ENCODE measurements at regions not wholly inside any gene's neighbourhood (a gene's known extent, or its start where the extent isn't known, plus 50 kb on each side); places are given as distances from the start of the nearest gene placed in this dataset.
"Not testable (repeated sequence)": the region's sequence is repeated elsewhere in the genome, so short reads cannot be mapped to it uniquely, and the experiment has no call there.

DNA sequence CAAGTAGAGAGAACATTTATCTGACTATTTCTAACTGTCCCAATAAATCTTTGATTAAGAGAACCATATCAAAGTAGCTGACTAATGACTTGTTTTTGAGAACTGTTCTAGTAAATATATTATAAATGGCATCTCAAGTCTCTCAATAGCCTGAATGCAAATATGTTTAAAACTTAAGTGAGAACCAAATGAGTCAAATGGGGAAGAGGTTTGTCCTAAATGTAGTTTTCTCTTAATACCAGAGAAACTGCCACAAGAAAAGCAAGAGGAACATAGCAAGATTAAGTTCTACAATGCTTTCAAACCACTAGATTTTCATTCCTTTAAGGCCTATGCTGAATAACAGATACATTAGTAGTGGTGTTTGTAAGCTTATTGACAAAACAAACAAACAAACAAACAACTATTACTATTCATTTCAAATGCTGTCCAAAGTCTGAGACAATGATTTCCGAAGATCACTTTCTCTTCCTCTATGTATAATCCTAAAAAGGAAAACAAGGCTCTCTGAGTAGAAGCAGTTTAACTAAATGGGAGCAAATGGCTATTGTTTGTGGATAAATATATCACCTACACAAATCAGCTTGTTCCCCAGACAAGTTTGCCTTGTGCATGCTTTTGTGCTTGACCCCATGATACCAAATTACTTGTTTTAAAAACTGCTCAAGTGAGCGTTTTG lies 408.4 kb upstream of the EMCN start:
- H3K27me3 ChIP-seq: no peaks in the 10 kb centered on the region
- no peaks in the 10 kb centered on the region for H3K36me3 ChIP-seq
- no peak for DNase-seq
- H3K9me3 ChIP-seq: no peaks in the 10 kb centered on the region
- H3K4me3 ChIP-seq: no peak overlapping the region

DNA sequence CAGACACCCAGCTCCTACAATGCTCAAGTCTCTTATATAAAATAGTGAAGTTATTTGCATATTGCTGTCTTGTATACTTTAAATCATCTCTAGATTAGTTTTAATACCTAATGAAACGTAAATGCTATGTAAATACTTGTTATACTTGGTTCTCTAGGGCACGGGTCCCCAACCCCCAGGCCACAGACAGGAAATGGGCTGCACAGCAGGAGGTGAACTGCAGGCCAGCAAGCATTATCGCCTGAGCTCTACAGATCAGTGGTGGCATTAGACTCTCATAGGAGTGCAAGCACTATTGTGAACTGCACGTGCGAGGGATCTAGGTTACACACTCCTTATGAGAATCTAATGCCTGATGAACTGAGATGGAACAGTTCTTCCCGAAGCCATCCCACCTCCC lies 395.9 kb upstream of the EMCN start:
- Histone ChIP-seq H3K27me3 (no peaks in the 10 kb centered on the region), H3K9me3 (no peaks in the 10 kb centered on the region), H3K36me3 (no peaks in the 10 kb centered on the region), H3K4me3 (no peak overlapping the region)
- DNase-seq: no peak

DNA sequence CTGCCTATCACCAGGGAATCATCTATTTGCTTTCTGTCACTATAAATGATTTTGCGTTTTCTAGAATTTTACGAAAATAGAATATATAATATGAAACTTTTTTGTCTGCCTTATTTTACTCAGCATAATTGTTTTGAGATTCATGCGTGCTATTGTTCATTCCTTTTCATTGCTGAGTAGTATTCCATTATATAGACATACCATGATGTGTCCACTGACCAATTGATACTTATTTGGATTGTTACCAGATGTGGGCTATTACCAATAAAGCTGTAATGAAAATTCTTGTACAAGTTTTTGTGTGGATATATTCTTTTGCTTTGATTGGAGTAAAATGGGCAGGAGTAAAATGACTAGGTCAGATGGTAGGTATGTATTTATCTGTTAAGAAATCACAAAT lies 390.7 kb upstream of the EMCN start:
- no peak overlapping the region for H3K4me3 ChIP-seq
- H3K36me3 ChIP-seq: no peaks in the 10 kb centered on the region
- no peak for DNase-seq
- H3K9me3 ChIP-seq: no peaks in the 10 kb centered on the region
- H3K27me3 ChIP-seq: no peaks in the 10 kb centered on the region

DNA sequence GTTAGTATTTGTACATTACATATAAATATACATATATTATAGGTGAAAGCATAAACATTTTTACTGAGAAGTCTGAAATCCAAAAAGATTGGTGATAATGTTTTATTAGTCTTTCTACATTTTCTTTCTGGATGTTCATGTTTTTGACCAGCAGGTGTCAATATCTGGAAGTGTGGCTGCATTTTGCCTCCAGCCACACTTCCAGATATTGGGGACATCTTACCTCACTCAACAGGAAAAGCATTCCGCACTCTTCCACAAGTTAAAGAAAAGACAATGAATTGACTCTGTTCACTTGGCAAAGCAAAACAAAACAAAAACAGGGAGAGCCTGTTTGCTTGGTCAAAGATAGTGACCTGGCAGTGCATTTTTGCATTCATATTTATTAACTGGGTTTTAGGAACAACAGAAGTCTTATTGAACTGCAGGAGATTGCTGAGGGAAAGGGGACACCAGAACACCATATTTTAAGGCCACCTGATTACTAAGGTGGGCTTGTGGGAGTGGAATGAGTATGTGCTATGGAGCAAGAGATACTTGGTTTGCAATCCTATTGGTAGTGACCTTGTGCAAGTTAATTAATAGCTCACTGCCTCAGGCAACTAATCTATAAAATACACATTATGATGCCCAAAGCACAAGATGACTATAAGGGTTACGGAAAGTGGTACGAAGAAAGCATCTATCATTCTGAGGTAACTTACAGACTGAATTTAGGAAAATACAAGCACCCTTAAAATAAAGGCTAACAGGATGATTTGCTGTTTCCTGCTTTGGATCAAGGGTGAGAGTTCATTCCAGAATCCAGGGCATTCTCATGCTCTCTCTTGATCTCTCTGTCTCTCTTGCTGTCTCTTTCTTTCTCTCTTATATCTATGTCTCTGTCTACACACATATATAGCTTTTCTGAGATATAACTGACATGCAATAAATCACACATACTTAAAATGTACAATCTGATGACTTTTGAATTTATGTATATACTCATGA lies 389.9 kb upstream of the EMCN start:
- H3K9me3 ChIP-seq: no peaks in the 10 kb centered on the region
- H3K4me3 ChIP-seq: no peak overlapping the region
- H3K36me3 ChIP-seq: no peaks in the 10 kb centered on the region
- DNase-seq: no peak
- no peaks in the 10 kb centered on the region for H3K27me3 ChIP-seq

DNA sequence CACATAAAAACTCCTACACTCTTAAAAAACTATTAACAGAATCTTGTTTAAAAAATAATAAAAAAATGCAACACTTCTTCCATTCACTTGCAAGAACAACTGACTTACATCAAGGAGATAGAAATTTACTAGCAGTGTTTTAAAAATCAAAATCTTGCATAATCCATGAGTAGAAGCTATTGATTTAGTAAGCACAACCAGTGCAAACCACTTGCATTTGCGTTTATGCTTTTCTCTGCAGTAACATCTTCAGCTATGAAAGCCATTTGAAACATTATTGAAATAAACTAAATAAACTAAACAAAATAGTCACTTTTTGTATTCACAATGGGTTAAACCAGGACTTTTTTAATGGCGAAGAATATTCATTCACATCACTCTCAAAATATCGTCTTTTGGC lies 389.2 kb upstream of the EMCN start:
- Histone ChIP-seq H3K36me3 (no peaks in the 10 kb centered on the region), H3K27me3 (no peaks in the 10 kb centered on the region), H3K4me3 (no peak overlapping the region), H3K9me3 (no peaks in the 10 kb centered on the region)
- no peak for DNase-seq

DNA sequence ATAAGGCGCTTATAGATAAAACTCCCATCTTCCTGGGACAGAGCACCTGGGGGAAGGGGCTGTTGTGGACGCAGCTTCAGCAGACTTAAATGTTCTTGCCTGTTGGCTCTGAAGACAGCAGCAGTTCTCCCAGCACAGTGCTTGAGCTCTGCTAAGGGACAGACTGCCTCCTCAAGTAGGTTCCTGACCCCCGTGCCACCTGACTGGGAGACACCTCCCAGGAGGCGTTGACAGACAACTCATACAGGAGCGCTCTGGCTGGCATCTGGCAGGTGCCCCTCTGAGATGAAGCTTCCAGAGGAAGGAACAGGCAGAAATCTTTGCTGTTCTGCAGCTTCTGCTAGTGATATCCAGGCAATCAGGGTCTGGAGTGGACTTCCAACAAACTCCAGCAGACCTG lies 383.1 kb upstream of the EMCN start:
- not testable (repeated sequence) for H3K36me3 ChIP-seq, H3K4me3 ChIP-seq, DNase-seq, H3K27me3 ChIP-seq, H3K9me3 ChIP-seq

DNA sequence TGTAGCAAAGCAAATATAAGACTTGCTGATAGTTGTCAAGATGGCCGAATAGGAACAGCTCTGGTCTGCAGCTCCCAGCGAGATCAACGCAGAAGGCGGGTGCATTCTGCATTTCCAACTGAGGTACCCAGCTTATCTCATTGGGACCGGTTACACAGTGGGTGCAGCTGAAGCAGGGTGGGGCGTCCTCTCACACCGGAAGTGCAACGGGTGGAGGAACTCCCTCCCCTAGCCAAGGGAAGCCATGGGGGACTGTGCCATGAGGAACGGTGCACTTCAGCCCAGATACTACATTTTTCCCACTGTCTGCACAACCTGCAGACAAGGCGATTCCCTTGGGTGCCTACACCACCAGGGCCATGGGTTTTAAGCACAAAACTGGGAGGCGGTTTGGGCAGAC lies 382.3 kb upstream of the EMCN start:
- no peak for DNase-seq
- H3K36me3 ChIP-seq: no peaks in the 10 kb centered on the region
- no peaks in the 10 kb centered on the region for H3K27me3 ChIP-seq
- no peaks in the 10 kb centered on the region for H3K9me3 ChIP-seq
- no peak overlapping the region for H3K4me3 ChIP-seq

DNA sequence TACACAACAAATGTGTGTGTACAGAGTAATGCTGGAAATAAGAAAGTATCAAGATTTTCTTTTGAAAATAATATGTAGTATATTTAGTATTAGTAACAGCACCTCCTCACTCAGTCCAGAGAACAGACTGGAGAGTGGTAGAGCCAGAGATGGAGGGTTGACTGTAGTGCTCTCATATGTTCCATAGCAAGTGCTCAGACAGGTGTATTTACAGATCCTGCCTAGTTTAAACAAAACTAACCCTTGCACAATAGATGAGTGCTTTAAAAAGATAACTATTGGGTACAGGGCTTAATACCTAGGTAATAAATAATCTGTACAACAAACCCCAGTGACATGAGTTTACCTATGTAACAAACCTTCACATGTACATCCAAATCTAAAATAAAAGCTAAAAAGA lies 381.0 kb upstream of the EMCN start:
- Histone ChIP-seq H3K27me3 (no peaks in the 10 kb centered on the region), H3K9me3 (no peaks in the 10 kb centered on the region), H3K36me3 (no peaks in the 10 kb centered on the region), H3K4me3 (no peak overlapping the region)
- no peak for DNase-seq

DNA sequence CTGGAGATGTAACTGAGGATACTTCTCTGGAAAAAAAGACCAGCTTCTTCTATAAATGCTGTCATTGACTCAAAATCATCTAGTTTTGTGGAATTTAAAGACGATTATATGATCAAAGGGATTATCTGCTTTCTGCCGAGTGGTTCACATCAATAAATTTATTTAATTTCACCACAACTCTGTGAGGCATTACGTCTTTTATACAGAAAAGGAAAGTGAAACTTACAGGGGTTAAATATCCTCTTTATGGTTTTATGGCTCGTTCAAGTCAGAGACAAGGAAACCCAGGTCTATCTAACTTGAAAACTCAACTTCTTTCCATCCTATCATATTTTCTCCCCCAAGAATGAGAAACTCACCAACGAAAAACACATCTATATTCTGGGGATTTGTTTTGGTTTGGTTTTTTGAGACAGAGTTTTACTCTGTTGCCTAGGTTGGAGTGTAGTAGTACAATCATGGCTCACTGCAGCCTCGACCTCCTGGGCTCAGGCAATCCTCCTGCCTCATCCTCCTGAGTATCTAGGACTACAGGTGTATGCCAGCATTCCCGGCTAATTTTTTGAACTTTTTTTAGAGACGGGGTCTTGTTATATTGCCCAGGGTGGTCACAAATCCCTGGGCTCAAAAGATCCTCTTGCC lies 377.9 kb upstream of the EMCN start:
- H3K36me3 ChIP-seq: no peaks in the 10 kb centered on the region
- no peak for DNase-seq
- peak overlapping the region; percentile 42 for H3K4me3 ChIP-seq
- no peaks in the 10 kb centered on the region; the same call in 1 of the 2 replicates for H3K9me3 ChIP-seq
- no peaks in the 10 kb centered on the region for H3K27me3 ChIP-seq

DNA sequence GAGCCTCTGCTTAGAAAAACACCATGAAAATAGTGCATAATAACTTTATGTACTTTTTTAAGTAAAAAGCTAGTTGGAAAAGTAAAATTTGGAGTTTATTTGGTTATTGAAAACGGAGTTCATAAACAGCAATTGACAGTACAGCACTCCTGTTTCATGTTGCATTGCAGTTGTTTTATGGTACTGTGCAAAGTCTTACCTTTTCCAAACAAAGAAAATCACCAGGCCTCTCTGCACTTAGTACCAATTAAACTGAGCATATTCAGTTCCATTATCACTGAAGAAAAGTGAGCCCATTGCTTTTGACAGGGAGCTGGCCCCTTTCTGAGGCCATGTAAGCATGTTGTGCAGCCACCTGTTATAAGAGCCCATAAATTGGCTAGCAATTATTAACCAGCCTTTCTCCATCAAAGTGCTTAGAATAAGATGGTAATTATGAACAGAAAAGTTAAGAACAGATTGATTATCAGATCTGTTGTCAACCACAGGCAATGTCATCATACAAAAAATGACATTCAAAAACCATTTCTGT lies 376.6 kb upstream of the EMCN start:
- Histone ChIP-seq H3K4me3 (no peak overlapping the region), H3K27me3 (no peaks in the 10 kb centered on the region), H3K36me3 (no peaks in the 10 kb centered on the region), H3K9me3 (no peaks in the 10 kb centered on the region; the same call in 1 of the 2 replicates)
- no peak for DNase-seq

DNA sequence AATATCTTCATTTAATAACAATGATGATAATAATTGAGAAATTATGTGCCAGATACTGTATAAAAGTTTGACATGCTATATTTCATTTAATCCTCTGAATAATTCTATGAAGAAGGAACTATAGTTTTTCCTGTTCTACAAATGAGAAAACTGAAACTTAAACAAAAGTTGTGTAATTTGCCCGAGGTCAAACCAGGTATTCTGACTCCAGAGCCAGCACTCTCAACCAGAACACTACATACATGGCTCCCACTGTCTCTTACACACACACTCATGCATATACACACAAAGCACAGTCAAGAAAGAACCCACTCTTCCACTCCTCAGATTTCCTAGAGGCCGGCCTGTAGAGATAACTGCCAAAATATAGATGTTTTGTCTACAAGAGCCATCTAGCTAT lies 374.0 kb upstream of the EMCN start:
- no peaks in the 10 kb centered on the region for H3K36me3 ChIP-seq
- H3K4me3 ChIP-seq: no peak overlapping the region
- no peaks in the 10 kb centered on the region; the same call in 1 of the 2 replicates for H3K9me3 ChIP-seq
- no peak for DNase-seq
- H3K27me3 ChIP-seq: no peaks in the 10 kb centered on the region

DNA sequence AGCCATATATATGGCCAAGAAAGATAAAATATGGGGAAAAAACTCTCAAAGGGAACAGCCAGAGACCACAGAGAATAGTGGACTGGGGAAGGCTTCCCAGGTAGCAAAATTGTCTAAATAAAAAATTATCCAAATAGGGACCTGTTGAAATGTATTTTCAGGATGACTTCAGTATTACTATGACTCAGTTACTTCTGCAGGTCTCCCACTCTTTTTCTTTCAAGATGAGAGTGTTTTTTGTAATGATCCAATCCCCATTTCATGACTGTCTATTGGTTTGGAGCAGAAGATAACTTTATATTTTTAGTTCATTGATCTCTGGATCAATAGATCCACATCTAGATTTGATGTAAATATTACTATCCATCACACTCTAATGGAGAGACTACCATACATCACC lies 372.1 kb upstream of the EMCN start:
- H3K27me3 ChIP-seq: no peaks in the 10 kb centered on the region
- H3K4me3 ChIP-seq: no peak overlapping the region
- DNase-seq: no peak
- H3K9me3 ChIP-seq: no peaks in the 10 kb centered on the region; the same call in 1 of the 2 replicates
- H3K36me3 ChIP-seq: no peaks in the 10 kb centered on the region

DNA sequence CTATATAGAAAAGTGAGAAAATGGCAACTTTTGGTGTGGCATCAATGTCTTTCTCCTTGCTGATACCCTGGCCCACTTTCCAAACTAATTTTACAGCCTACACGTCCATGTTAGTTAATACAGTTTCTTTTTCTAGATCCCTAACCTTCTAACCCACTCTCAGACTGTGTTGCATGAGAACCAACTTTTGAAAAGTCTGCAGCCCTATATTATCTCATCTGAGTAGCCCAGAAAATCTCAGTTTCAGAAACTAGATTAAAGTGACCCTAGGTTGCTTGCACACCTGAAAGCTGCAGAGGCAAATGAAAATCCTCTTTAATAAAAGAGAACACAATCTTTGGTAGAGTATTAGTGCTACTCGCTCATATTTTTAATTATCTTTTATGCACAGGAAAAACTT lies 371.6 kb upstream of the EMCN start:
- Histone ChIP-seq H3K36me3 (no peaks in the 10 kb centered on the region), H3K4me3 (no peak overlapping the region), H3K27me3 (no peaks in the 10 kb centered on the region), H3K9me3 (no peaks in the 10 kb centered on the region; the same call in 1 of the 2 replicates)
- no peak for DNase-seq

DNA sequence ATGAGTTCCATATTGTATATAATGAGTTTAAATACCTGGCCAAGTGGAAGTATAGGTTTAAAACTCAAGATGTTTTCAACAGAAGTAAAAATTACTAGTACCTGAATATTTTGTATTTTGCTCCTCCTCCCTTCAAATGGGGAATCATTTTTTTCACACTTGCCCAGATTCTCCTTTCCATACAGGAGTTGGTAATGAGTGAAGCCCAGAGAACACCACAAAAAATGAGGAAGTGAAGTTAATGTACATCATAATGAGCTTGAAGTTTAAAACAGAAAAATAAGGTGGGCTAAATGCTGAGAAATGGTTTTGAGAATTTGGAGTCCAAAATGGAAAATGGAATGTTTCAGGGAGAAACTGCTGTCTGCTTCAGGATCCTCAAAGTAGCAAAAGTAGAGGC lies 364.8 kb upstream of the EMCN start:
- H3K4me3 ChIP-seq: no peak overlapping the region
- no peak for DNase-seq
- H3K27me3 ChIP-seq: no peaks in the 10 kb centered on the region
- no peaks in the 10 kb centered on the region for H3K36me3 ChIP-seq
- no peaks in the 10 kb centered on the region for H3K9me3 ChIP-seq

DNA sequence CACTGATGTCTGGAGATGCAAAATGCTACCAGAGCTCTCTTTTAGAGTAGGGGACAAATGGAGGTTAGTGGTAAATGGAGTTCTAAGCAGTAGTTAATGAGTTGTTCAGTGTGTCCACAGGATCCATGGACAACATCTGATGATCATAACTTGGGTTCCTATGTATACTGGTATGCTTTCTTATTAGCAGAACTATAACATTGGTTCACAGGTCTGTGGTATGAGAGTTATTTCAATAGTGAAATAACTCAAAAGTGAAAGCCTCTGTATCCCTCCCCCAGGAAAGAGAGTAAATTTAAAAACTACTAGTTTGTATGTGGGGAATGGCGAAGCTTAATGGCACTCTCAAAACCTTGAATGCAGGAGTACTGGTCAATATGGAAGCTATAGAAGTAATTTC lies 363.5 kb upstream of the EMCN start:
- Histone ChIP-seq H3K4me3 (no peak overlapping the region), H3K9me3 (no peaks in the 10 kb centered on the region), H3K36me3 (no peaks in the 10 kb centered on the region), H3K27me3 (no peaks in the 10 kb centered on the region)
- no peak for DNase-seq

DNA sequence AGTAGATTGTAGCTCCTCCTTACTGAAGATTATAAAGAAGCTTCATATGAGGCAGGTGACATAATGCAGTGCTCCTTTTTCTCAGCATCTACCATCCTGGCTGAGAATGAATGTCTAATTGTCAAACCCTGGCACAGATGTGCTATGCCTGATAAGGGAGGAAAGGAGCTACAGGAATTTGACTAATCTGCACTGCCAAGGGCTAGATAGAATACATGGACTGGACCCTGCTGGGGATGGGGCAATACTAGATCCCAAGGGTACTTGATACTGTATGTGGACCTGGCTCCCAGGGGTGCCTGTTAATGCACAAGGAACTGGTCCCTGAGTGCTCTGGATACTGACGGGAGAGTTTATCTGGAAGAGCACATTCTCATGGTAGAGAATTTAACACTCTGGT lies 362.2 kb upstream of the EMCN start:
- DNase-seq: no peak
- Histone ChIP-seq H3K27me3 (no peaks in the 10 kb centered on the region), H3K4me3 (no peak overlapping the region)

DNA sequence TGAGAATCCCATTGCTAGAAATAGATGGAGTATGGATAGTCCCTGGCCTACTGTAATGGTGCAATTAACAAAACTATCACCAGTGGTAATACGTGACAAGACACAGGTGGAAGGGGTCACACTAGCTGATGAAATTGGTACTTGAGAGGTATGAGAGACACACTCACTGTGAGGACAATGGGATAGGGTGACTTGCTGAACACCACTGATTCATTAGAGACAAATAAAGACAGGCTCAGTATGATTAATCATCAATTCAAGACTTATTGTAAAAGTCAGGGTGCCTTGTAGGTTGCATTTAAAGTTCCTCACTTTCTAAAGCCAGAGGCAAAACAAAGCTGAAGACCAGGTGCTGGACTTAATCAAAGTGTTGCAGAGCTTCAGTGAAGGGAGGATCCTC lies 361.6 kb upstream of the EMCN start:
- Histone ChIP-seq H3K9me3 (no peaks in the 10 kb centered on the region), H3K36me3 (no peaks in the 10 kb centered on the region), H3K4me3 (no peak overlapping the region), H3K27me3 (no peaks in the 10 kb centered on the region)
- DNase-seq: no peak

More for the DNA sequence above, 362.2 kb upstream of the EMCN start:
- H3K36me3 ChIP-seq: no peaks in the 10 kb centered on the region
- no peaks in the 10 kb centered on the region for H3K9me3 ChIP-seq
